A549 (cell line): ENCODE measurements at regions not wholly inside any gene's neighbourhood (a gene's known extent, or its start where the extent isn't known, plus 50 kb on each side); places are given as distances from the start of the nearest gene placed in this dataset.

Experiments
- HDAC2 ChIP-seq: fragments of 200-600 bp; sonication (generic); IDR thresholded peaks from 2 replicates; pipeline ENCODE4 v1.6.1; 2016
- HEYL ChIP-seq: fragments of 250-450 bp; sonication (Bioruptor Pico); IDR thresholded peaks from 2 replicates; pipeline ENCODE4 v1.8.0; 2021; ENCODE audit warnings: mild to moderate bottlenecking, moderate library complexity
- HOXA7 ChIP-seq: fragments of 250-450 bp; sonication (Bioruptor Pico); IDR thresholded peaks from 2 replicates; pipeline ENCODE4 v1.5.0; 2020; ENCODE audit warnings: mild to moderate bottlenecking, moderate library complexity
- JUNB ChIP-seq: fragments of >200 bp; sonication (Bioruptor Twin); formaldehyde crosslinking; IDR thresholded peaks from 2 replicates; pipeline ENCODE4 v1.6.1; 2016
- POLR2A ChIP-seq: IDR thresholded peaks from 2 replicates; pipeline ENCODE4 v1.6.1; 2012; ENCODE audit warnings: mild to moderate bottlenecking, low read length
- ZC3H11A ChIP-seq: fragments of 450-650 bp; IDR thresholded peaks from 2 replicates; pipeline ENCODE4 v1.6.1; 2014; ENCODE audit warnings: antibody characterized with exemption, mild to moderate bottlenecking
- ZSCAN20 ChIP-seq: fragments of 250-450 bp; sonication (Bioruptor Pico); IDR thresholded peaks from 2 replicates; pipeline ENCODE4 v1.8.0; 2022; ENCODE audit warnings: mild to moderate bottlenecking, moderate library complexity
- TF ChIP-seq, protein P1 (sequence below): fragments of >200 bp; sonication (Bioruptor Twin); formaldehyde crosslinking; IDR thresholded peaks from 3 replicates; pipeline ENCODE4 v1.5.1; 2016
- TF ChIP-seq, protein P2 (sequence below): fragments of 250-450 bp; sonication (Bioruptor Pico); IDR thresholded peaks from 2 replicates; pipeline ENCODE4 v1.5.0; 2020; ENCODE audit warnings: low read depth, mild to moderate bottlenecking, moderate library complexity
- TF ChIP-seq, protein P3 (sequence below): fragments of 250-450 bp; sonication (Bioruptor Pico); IDR thresholded peaks from 2 replicates; pipeline ENCODE4 v1.5.0; 2021; ENCODE audit warnings: mild to moderate bottlenecking, moderate library complexity, borderline replicate concordance
- TF ChIP-seq, protein P4 (sequence below): IDR thresholded peaks from 2 replicates; pipeline ENCODE4 v1.6.1; 2012
- TF ChIP-seq, protein P5 (sequence below): fragments of 200-600 bp; sonication (generic); IDR thresholded peaks from 2 replicates; pipeline ENCODE4 v1.6.1; 2016; ENCODE audit warnings: antibody characterized with exemption, mild to moderate bottlenecking, moderate library complexity

DNA sequence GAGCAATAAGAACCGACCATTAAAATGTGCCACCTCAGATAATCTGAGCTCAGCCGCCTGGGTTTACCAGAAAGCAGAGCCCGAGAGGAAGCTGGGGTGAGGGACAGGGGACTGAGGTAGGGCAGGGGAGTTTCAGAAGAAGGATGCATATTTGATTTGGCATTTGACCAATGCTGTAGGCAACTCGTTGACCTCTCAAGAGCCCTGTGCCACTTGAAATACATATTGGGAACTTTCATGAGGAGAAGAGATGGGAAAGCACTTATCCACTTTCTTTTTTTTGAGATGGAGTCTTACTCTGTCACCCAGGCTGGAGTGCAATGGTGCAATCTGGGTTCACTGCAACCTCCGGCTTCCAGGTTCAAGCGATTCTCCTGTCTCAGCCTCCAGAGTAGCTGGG, 148.4 kb upstream of the SPRED2 start:
- TF ChIP-seq, protein P1, sequence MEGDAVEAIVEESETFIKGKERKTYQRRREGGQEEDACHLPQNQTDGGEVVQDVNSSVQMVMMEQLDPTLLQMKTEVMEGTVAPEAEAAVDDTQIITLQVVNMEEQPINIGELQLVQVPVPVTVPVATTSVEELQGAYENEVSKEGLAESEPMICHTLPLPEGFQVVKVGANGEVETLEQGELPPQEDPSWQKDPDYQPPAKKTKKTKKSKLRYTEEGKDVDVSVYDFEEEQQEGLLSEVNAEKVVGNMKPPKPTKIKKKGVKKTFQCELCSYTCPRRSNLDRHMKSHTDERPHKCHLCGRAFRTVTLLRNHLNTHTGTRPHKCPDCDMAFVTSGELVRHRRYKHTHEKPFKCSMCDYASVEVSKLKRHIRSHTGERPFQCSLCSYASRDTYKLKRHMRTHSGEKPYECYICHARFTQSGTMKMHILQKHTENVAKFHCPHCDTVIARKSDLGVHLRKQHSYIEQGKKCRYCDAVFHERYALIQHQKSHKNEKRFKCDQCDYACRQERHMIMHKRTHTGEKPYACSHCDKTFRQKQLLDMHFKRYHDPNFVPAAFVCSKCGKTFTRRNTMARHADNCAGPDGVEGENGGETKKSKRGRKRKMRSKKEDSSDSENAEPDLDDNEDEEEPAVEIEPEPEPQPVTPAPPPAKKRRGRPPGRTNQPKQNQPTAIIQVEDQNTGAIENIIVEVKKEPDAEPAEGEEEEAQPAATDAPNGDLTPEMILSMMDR = no peak
- TF ChIP-seq, protein P2, sequence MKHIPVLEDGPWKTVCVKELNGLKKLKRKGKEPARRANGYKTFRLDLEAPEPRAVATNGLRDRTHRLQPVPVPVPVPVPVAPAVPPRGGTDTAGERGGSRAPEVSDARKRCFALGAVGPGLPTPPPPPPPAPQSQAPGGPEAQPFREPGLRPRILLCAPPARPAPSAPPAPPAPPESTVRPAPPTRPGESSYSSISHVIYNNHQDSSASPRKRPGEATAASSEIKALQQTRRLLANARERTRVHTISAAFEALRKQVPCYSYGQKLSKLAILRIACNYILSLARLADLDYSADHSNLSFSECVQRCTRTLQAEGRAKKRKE (CRISPR knock-in tag) = no peak
- TF ChIP-seq ZSCAN20 (no peak), JUNB (no peak), ZC3H11A (no peak), HEYL (CRISPR knock-in tag) (no peak), HOXA7 (CRISPR knock-in tag) (no peak), POLR2A (no peak), HDAC2 (no peak)
- TF ChIP-seq, protein P3, sequence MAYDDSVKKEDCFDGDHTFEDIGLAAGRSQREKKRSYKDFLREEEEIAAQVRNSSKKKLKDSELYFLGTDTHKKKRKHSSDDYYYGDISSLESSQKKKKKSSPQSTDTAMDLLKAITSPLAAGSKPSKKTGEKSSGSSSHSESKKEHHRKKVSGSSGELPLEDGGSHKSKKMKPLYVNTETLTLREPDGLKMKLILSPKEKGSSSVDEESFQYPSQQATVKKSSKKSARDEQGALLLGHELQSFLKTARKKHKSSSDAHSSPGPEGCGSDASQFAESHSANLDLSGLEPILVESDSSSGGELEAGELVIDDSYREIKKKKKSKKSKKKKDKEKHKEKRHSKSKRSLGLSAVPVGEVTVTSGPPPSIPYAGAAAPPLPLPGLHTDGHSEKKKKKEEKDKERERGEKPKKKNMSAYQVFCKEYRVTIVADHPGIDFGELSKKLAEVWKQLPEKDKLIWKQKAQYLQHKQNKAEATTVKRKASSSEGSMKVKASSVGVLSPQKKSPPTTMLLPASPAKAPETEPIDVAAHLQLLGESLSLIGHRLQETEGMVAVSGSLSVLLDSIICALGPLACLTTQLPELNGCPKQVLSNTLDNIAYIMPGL = no peak
- TF ChIP-seq, protein P4, sequence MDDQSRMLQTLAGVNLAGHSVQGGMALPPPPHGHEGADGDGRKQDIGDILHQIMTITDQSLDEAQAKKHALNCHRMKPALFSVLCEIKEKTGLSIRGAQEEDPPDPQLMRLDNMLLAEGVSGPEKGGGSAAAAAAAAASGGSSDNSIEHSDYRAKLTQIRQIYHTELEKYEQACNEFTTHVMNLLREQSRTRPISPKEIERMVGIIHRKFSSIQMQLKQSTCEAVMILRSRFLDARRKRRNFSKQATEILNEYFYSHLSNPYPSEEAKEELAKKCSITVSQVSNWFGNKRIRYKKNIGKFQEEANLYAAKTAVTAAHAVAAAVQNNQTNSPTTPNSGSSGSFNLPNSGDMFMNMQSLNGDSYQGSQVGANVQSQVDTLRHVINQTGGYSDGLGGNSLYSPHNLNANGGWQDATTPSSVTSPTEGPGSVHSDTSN = no peak
- TF ChIP-seq, protein P5, sequence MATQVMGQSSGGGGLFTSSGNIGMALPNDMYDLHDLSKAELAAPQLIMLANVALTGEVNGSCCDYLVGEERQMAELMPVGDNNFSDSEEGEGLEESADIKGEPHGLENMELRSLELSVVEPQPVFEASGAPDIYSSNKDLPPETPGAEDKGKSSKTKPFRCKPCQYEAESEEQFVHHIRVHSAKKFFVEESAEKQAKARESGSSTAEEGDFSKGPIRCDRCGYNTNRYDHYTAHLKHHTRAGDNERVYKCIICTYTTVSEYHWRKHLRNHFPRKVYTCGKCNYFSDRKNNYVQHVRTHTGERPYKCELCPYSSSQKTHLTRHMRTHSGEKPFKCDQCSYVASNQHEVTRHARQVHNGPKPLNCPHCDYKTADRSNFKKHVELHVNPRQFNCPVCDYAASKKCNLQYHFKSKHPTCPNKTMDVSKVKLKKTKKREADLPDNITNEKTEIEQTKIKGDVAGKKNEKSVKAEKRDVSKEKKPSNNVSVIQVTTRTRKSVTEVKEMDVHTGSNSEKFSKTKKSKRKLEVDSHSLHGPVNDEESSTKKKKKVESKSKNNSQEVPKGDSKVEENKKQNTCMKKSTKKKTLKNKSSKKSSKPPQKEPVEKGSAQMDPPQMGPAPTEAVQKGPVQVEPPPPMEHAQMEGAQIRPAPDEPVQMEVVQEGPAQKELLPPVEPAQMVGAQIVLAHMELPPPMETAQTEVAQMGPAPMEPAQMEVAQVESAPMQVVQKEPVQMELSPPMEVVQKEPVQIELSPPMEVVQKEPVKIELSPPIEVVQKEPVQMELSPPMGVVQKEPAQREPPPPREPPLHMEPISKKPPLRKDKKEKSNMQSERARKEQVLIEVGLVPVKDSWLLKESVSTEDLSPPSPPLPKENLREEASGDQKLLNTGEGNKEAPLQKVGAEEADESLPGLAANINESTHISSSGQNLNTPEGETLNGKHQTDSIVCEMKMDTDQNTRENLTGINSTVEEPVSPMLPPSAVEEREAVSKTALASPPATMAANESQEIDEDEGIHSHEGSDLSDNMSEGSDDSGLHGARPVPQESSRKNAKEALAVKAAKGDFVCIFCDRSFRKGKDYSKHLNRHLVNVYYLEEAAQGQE = no peak
